HepG2 (cell line): ENCODE measurements at regions not wholly inside any gene's neighbourhood (a gene's known extent, or its start where the extent isn't known, plus 50 kb on each side); places are given as distances from the start of the nearest gene placed in this dataset.

Experiments
- ATAC-seq: fragments of 200-7000 bp; cut with Tn5 transposase; 3 replicates; pipeline ENCODE4 v1.9.1; 2020; ENCODE audit warnings: mild to moderate bottlenecking, moderate library complexity
- BruUV-seq: library from RNA; stranded (reverse); fragments of 400-500 nt; replicated peaks from 2 replicates; lab custom pipeline; 2021; lab: Mats Ljungman, UMichigan
- CTCF ChIA-PET: fragments of 300-600 bp; formaldehyde crosslinking; extraction: SDS; loops from one replicate; lab custom pipeline; 2021; ENCODE audit warnings: low total read pairs, inconsistent platforms, low intra/inter-chr PET ratio; lab: Yijun Ruan, JAX
- POLR2A ChIA-PET: fragments of 350-600 bp; sonication (Branson Sonifier 250); formaldehyde crosslinking; loops from one replicate; lab custom pipeline; 2020; ENCODE audit warnings: antibody characterized with exemption, inconsistent platforms; lab: Yijun Ruan, JAX
- DNase-seq: peaks from one replicate; pipeline ENCODE4 v3.0.0-alpha.2; 2015; ENCODE audit warnings: low spot score
- FAIRE-seq: peaks from 3 replicates; lab custom pipeline; 2011; peaks lifted over from hg19 to GRCh38; lab: Jason Lieb, UNC
- H2AFZ ChIP-seq: one replicate; pipeline ENCODE4 v1.6.1; 2011; ENCODE audit warnings: low read length, inconsistent platforms
- H3K27ac ChIP-seq: fragments of 300-600 bp; 3 replicates; pipeline ENCODE4 v1.8.0; 2011; ENCODE audit warnings: mixed run types, mild to moderate bottlenecking, mixed read lengths, low read length, inconsistent platforms; ENCODE audit not compliant: insufficient read depth; ENCODE audit errors: extremely low read length
- H3K27me3 ChIP-seq, 2 experiments: fragments of 200-600 bp in 1 of 2; 2 replicates in 1 of 2; 3 replicates in 1 of 2; pipeline versions ENCODE4 v1.6.0 to v1.8.0; 2011; ENCODE audit warnings: low read length in 2 of 2, mild to moderate bottlenecking in 2 of 2, moderate library complexity in 2 of 2, inconsistent platforms in 1 of 2; ENCODE audit not compliant: insufficient read depth in 2 of 2, control insufficient read depth in 1 of 2
- H3K36me3 ChIP-seq, 2 experiments: fragments of 200-600 bp in 1 of 2; replicated peaks in 1 of 2; 2 replicates in 1 of 2; 3 replicates in 1 of 2; pipeline versions ENCODE4 v1.5.1 to v1.8.0; 2011; ENCODE audit warnings: low read length in 2 of 2, inconsistent platforms in 1 of 2; ENCODE audit not compliant: insufficient read depth in 2 of 2, control insufficient read depth in 1 of 2
- H3K4me1 ChIP-seq: 2 replicates; pipeline ENCODE4 v1.5.1; 2012; ENCODE audit warnings: low read length, inconsistent platforms; ENCODE audit not compliant: insufficient read depth
- H3K4me2 ChIP-seq: 2 replicates; pipeline ENCODE4 v1.6.0; 2011; ENCODE audit warnings: low read depth, low read length, inconsistent platforms
- H3K4me3 ChIP-seq, 3 experiments: fragments of 200-600 bp in 1 of 3; sonication (generic), shearing (Covaris generic) in 1 of 3; replicated peaks in 1 of 3; 2 replicates each; pipeline ENCODE4 v1.5.1; 2011 to 2016; ENCODE audit warnings: low read length in 3 of 3, inconsistent platforms in 2 of 3, low read depth in 2 of 3, mild to moderate bottlenecking in 2 of 3, control low read depth in 1 of 3, mixed read lengths in 1 of 3; ENCODE audit not compliant: insufficient read depth in 1 of 3
- H3K79me2 ChIP-seq: one replicate; pipeline ENCODE4 v1.6.1; 2011; ENCODE audit warnings: low read length, inconsistent platforms; ENCODE audit not compliant: insufficient read depth
- H3K9ac ChIP-seq: 2 replicates; pipeline ENCODE4 v1.6.0; 2011; ENCODE audit warnings: mild to moderate bottlenecking, low read depth, low read length, inconsistent platforms; ENCODE audit not compliant: insufficient read depth
- H3K9me3 ChIP-seq: 2 replicates; pipeline ENCODE4 v1.5.1; 2012; ENCODE audit warnings: mild to moderate bottlenecking, low read length
- H4K20me1 ChIP-seq: 2 replicates; pipeline ENCODE4 v1.6.0; 2011; ENCODE audit warnings: inconsistent platforms, mild to moderate bottlenecking, low read length, moderate library complexity; ENCODE audit not compliant: insufficient read depth
- ATF3 ChIP-seq: sonication (generic); formaldehyde crosslinking; IDR thresholded peaks from 2 replicates; pipeline ENCODE4 v1.4.0; 2020; ENCODE audit warnings: missing genetic modification reagents
- CREB3 ChIP-seq: sonication (generic); formaldehyde crosslinking; IDR thresholded peaks from 2 replicates; pipeline ENCODE4 v1.5.0; 2020; ENCODE audit warnings: missing genetic modification reagents
- CSRNP2 ChIP-seq: sonication (generic); formaldehyde crosslinking; conservative IDR thresholded peaks from 2 replicates; pipeline ENCODE4 v1.8.0; 2022; ENCODE audit warnings: low read depth, missing genetic modification reagents
- HMG20A ChIP-seq: IDR thresholded peaks from 2 replicates; pipeline ENCODE4 v1.6.1; 2016; ENCODE audit warnings: borderline replicate concordance
- NFIC ChIP-seq: IDR thresholded peaks from 2 replicates; pipeline ENCODE4 v1.6.1; 2012; ENCODE audit warnings: mild to moderate bottlenecking, low read length, inconsistent platforms
- RAD51 ChIP-seq: fragments of 450-650 bp; IDR thresholded peaks from 2 replicates; pipeline ENCODE4 v1.6.1; 2016; ENCODE audit warnings: borderline replicate concordance
- RFX5 ChIP-seq: IDR thresholded peaks from 2 replicates; pipeline ENCODE4 v1.6.1; 2011; ENCODE audit warnings: low read depth, low read length, improper control_type of control experiment
- SNRNP70 ChIP-seq: fragments of 200-400 bp; formaldehyde crosslinking; IDR thresholded peaks from 2 replicates; pipeline ENCODE4 v1.6.1; 2017; ENCODE audit warnings: mild to moderate bottlenecking, low read depth, low read length, moderate library complexity
- SRSF9 ChIP-seq: fragments of 200-400 bp; formaldehyde crosslinking; IDR thresholded peaks from 2 replicates; pipeline ENCODE4 v1.6.1; 2018; ENCODE audit warnings: borderline replicate concordance, mild to moderate bottlenecking, low read depth, low read length; ENCODE audit not compliant: insufficient read depth, poor library complexity, severe bottlenecking
- SYNCRIP ChIP-seq: fragments of 200-400 bp; formaldehyde crosslinking; IDR thresholded peaks from 2 replicates; pipeline ENCODE4 v1.6.1; 2018; ENCODE audit warnings: mild to moderate bottlenecking, low read depth, low read length; ENCODE audit not compliant: insufficient read depth
- TCF7L2 ChIP-seq: IDR thresholded peaks from 2 replicates; pipeline ENCODE4 v1.6.1; 2011; ENCODE audit warnings: mild to moderate bottlenecking, low read depth, low read length, moderate library complexity
- TERF1 ChIP-seq: sonication (generic); formaldehyde crosslinking; IDR thresholded peaks from 2 replicates; pipeline ENCODE4 v1.8.0; 2022; ENCODE audit warnings: mild to moderate bottlenecking, missing genetic modification reagents, moderate library complexity
- ZFAT ChIP-seq: sonication (generic); formaldehyde crosslinking; conservative IDR thresholded peaks from 2 replicates; pipeline ENCODE4 v1.8.1; 2023; ENCODE audit warnings: missing genetic modification reagents, inconsistent platforms
- ZNF343 ChIP-seq: sonication (generic); formaldehyde crosslinking; IDR thresholded peaks from 2 replicates; pipeline ENCODE4 v1.4.0; 2020; ENCODE audit warnings: mild to moderate bottlenecking, missing genetic modification reagents
- ZNF564 ChIP-seq: sonication (generic); formaldehyde crosslinking; IDR thresholded peaks from 2 replicates; pipeline ENCODE4 v1.8.1; 2023; ENCODE audit warnings: mild to moderate bottlenecking, missing genetic modification reagents
- ZNF75D ChIP-seq: sonication (generic); formaldehyde crosslinking; IDR thresholded peaks from 2 replicates; pipeline ENCODE4 v1.8.1; 2023; ENCODE audit warnings: missing genetic modification reagents, mild to moderate bottlenecking, borderline replicate concordance
- ZNF768 ChIP-seq: sonication (generic); formaldehyde crosslinking; IDR thresholded peaks from 2 replicates; pipeline ENCODE4 v1.4.0; 2020; ENCODE audit warnings: missing genetic modification reagents
- ZNF775 ChIP-seq: sonication (generic); formaldehyde crosslinking; IDR thresholded peaks from 2 replicates; pipeline ENCODE4 v1.4.0; 2020; ENCODE audit warnings: missing genetic modification reagents, mild to moderate bottlenecking, moderate library complexity, borderline replicate concordance
- ZUFSP ChIP-seq: sonication (generic); formaldehyde crosslinking; IDR thresholded peaks from 2 replicates; pipeline ENCODE4 v1.9.0; 2021; ENCODE audit warnings: missing genetic modification reagents, mild to moderate bottlenecking, borderline replicate concordance
- WGBS: methylation state at CpG from one replicate; pipeline ENCODE4 v1.1.6; 2017; ENCODE audit warnings: low lambda C conversion rate; 5-methylcytosine and 5-hydroxymethylcytosine counted together
- in situ Hi-C: cut with HindIII; loops from 2 replicates; pipeline ENCODE4 v1.10.0; 2017; ENCODE audit warnings: low pct_unique_long_range_greater_than_20kb; ENCODE audit not compliant: extremely low pct_ligation_motif_present
- intact Hi-C: fragments of 100-400 bp; cut with micrococcal nuclease; formaldehyde crosslinking; loops from one replicate; pipeline ENCODE4 v1.10.0; 2022; ENCODE audit not compliant: unreplicated experiment

GRCh38 chr9:89723469-89724100, 118.8 kb downstream of the GADD45G start:
- intact Hi-C loops (no loop called here), in situ Hi-C loops (no loop called here)
- Histone ChIP-seq H3K4me2 (no peak overlapping the region), H2AFZ (no peak overlapping the region), H3K9ac (no peak overlapping the region), H3K9me3 (no peaks in the 10 kb centered on the region), H4K20me1 (no peaks in the 10 kb centered on the region), H3K4me3 (no peak overlapping the region), H3K36me3 (no peaks in the 10 kb centered on the region), H3K27ac (no peak overlapping the region), H3K4me1 (no peaks in the 10 kb centered on the region), H3K27me3 (0 out of 5 replicates have a peak, but pooled peaks cover 0 to 3% of the 10 kb centered on the region in 2 experiments), H3K79me2 (no peaks in the 10 kb centered on the region)
- no TSS peak for BruUV-seq
- DNase-seq (no peak), ATAC-seq (no peak), FAIRE-seq (no peak)
- ChIA-PET POLR2A (no interaction called here), CTCF (no interaction called here)
- WGBS = 33% methylated on average over 3 of the region's 3 CpGs
- TF ChIP-seq NFIC = no peak
- TF ChIP-seq ZUFSP = no peak
- TF ChIP-seq TERF1 = no peak
- TF ChIP-seq RFX5 = no peak
- no peak for TF ChIP-seq TCF7L2
- no peak for TF ChIP-seq ZNF343 (CRISPR knock-in tag)
- no peak for TF ChIP-seq ZNF75D (CRISPR knock-in tag)
- no peak for TF ChIP-seq ZNF768 (CRISPR knock-in tag)
- no peak for TF ChIP-seq SNRNP70
- no peak for TF ChIP-seq HMG20A (CRISPR knock-in tag)
- TF ChIP-seq ZFAT (CRISPR knock-in tag) = no peak
- no peak for TF ChIP-seq RAD51
- TF ChIP-seq ZNF564 (CRISPR knock-in tag) = no peak
- TF ChIP-seq ATF3 (CRISPR knock-in tag) = no peak
- no peak for TF ChIP-seq SRSF9
- TF ChIP-seq CREB3 (CRISPR knock-in tag) = no peak
- TF ChIP-seq SYNCRIP = no peak
- TF ChIP-seq CSRNP2 (CRISPR knock-in tag) = no peak
- no peak for TF ChIP-seq ZNF775 (CRISPR knock-in tag)
